ENCODE measurements at regions not wholly inside any gene's neighbourhood (a gene's known extent, or its start where the extent isn't known, plus 50 kb on each side); places are given as distances from the start of the nearest gene placed in this dataset.

DNA sequence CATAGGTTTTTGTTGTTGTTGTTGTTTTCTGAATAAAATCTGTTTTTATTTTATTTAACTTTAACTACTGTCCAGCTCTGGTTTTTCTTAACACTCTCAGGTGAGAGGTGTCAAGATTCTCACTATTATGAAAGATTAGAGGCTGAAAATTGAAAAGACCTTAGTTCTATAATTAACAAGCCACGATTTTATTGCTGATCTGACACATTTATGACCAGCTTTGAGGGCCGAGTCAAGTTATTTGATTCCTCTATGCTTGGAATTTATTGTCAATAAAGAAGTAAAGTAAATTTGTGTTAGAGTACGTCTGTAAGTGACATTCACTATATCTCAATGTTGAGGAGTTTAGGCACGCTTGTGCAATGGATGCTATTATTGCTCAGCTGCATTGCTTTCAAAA lies 808.8 kb downstream of the GALC start:
- no peaks in the 10 kb centered on the region for H3K4me1 ChIP-seq (ENCODE audit: control insufficient read depth, extremely low read depth, insufficient read depth, low read length)
- dilution Hi-C loops (cut with MboI; ENCODE audit: extremely low pct_ligation_motif_present, low sequenced_read_pairs) (no loop called here), intact Hi-C loops (cut with micrococcal nuclease) (no loop called here)
- no peak overlapping the region for H3K27ac ChIP-seq (ENCODE audit: insufficient read depth, low read depth, low read length)
- H3K9me1 ChIP-seq (replicated peaks; ENCODE audit: control insufficient read depth, extremely low read depth, insufficient read depth, low read length), result no peaks in the 10 kb centered on the region
- no peaks in the 10 kb centered on the region for H3K27me3 ChIP-seq (ENCODE audit: control insufficient read depth in 2 of 2, insufficient read depth in 2 of 2, low read length in 2 of 2)
- no peaks in the 10 kb centered on the region for H3K9me3 ChIP-seq (replicated peaks; ENCODE audit: control insufficient read depth, insufficient read depth, low read length)
- DNase-seq (ENCODE audit: low read depth, low spot score) (no peak), FAIRE-seq (no peak)
- no peaks in the 10 kb centered on the region for H3K79me2 ChIP-seq (ENCODE audit: control insufficient read depth, insufficient read depth, low read length)
- H3K36me3 ChIP-seq (ENCODE audit: control insufficient read depth in 2 of 2, extremely low read depth in 1 of 2, insufficient read depth in 2 of 2, low read length in 2 of 2), result no peaks in the 10 kb centered on the region
- H2AFZ ChIP-seq (ENCODE audit: low read depth, low read length), result no peak overlapping the region
- no TSS peak for BruUV-seq (replicated peaks)
- ChIA-PET CTCF (no interaction called here), POLR2A (no interaction called here)
- H3K4me2 ChIP-seq (ENCODE audit: insufficient read depth, low read length), result no peak overlapping the region
- no peak overlapping the region for H3K4me3 ChIP-seq (replicated peaks in 1 of 3; ENCODE audit: insufficient read depth in 1 of 3, low read depth in 1 of 3, low read length in 3 of 3)
- no peaks in the 10 kb centered on the region for H4K20me1 ChIP-seq (replicated peaks; ENCODE audit: control insufficient read depth, extremely low read depth, insufficient read depth, low read length)
- H3K9ac ChIP-seq (replicated peaks; ENCODE audit: extremely low read depth, insufficient read depth, low read length), result no peak overlapping the region
- no peak for TF ChIP-seq JUN (IDR thresholded peaks at IDR 0.05; ENCODE audit: borderline replicate concordance, insufficient read depth, insufficient read length, low read depth)
- TF ChIP-seq POLR2A (IDR thresholded peaks at IDR 0.05; ENCODE audit: low read depth, low read length), result no peak
- no peak for TF ChIP-seq FOS (IDR thresholded peaks at IDR 0.05; ENCODE audit: borderline replicate concordance, insufficient read depth, low read length)
- no peak for TF ChIP-seq EZH2 (IDR thresholded peaks at IDR 0.05; ENCODE audit: borderline replicate concordance, low read depth, low read length, severe bottlenecking)
- TF ChIP-seq POLR2AphosphoS5 (IDR thresholded peaks at IDR 0.05; ENCODE audit: insufficient read depth, low read depth, low read length), result no peak
- no peak for TF ChIP-seq MYC (IDR thresholded peaks at IDR 0.05; ENCODE audit: low read depth, low read length)
- TF ChIP-seq, protein P1, sequence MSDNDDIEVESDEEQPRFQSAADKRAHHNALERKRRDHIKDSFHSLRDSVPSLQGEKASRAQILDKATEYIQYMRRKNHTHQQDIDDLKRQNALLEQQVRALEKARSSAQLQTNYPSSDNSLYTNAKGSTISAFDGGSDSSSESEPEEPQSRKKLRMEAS (IDR thresholded peaks at IDR 0.05; ENCODE audit: insufficient read depth, insufficient read length), result no peak
- no peak for TF ChIP-seq GATA2 (IDR thresholded peaks at IDR 0.05; ENCODE audit: insufficient read depth, insufficient read length, low read depth, low read length)
- TF ChIP-seq, protein P2, sequence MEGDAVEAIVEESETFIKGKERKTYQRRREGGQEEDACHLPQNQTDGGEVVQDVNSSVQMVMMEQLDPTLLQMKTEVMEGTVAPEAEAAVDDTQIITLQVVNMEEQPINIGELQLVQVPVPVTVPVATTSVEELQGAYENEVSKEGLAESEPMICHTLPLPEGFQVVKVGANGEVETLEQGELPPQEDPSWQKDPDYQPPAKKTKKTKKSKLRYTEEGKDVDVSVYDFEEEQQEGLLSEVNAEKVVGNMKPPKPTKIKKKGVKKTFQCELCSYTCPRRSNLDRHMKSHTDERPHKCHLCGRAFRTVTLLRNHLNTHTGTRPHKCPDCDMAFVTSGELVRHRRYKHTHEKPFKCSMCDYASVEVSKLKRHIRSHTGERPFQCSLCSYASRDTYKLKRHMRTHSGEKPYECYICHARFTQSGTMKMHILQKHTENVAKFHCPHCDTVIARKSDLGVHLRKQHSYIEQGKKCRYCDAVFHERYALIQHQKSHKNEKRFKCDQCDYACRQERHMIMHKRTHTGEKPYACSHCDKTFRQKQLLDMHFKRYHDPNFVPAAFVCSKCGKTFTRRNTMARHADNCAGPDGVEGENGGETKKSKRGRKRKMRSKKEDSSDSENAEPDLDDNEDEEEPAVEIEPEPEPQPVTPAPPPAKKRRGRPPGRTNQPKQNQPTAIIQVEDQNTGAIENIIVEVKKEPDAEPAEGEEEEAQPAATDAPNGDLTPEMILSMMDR (IDR thresholded peaks at IDR 0.05; ENCODE audit: extremely low read depth in 1 of 2, insufficient read depth in 1 of 2, low read depth in 1 of 2, low read length in 2 of 2), result no peak
